IMR-90 (cell line): ENCODE measurements at regions not wholly inside any gene's neighbourhood (a gene's known extent, or its start where the extent isn't known, plus 50 kb on each side); places are given as distances from the start of the nearest gene placed in this dataset.

Experiments used
- ATAC-seq: fragments of 200-7000 bp; cut with Tn5 transposase; 2 replicates; pipeline ENCODE4 v1.9.1; 2020; ENCODE audit warnings: low read depth, mild to moderate bottlenecking, moderate library complexity
- BruUV-seq: library from RNA; stranded (reverse); fragments of 400-500 nt; replicated peaks from 2 replicates; lab custom pipeline; 2021; lab: Mats Ljungman, UMichigan
- CTCF ChIA-PET: fragments of 300-600 bp; formaldehyde crosslinking; extraction: SDS; loops from one replicate; lab custom pipeline; 2021; ENCODE audit warnings: antibody characterized with exemption; lab: Yijun Ruan, JAX
- POLR2A ChIA-PET: fragments of 300-600 bp; sonication (Branson Sonifier 250); formaldehyde crosslinking; loops from one replicate; lab custom pipeline; 2022; ENCODE audit warnings: antibody characterized with exemption; ENCODE audit not compliant: unreplicated experiment; lab: Charles Lee
- DNase-seq: peaks from one replicate; pipeline ENCODE4 v3.0.0; 2013
- H2AFZ ChIP-seq: replicated peaks from 2 replicates; pipeline ENCODE3; 2013; ENCODE audit warnings: low read length, mild to moderate bottlenecking; ENCODE audit not compliant: poor library complexity
- H2AK5ac ChIP-seq: 2 replicates; pipeline ENCODE4 v1.6.1; 2013; ENCODE audit warnings: low read depth, low read length, inconsistent platforms
- H2AK9ac ChIP-seq: replicated peaks from 2 replicates; pipeline ENCODE3; 2013; ENCODE audit warnings: mild to moderate bottlenecking, low read depth, low read length, moderate library complexity; ENCODE audit not compliant: poor library complexity
- H2BK120ac ChIP-seq: 2 replicates; pipeline ENCODE4 v1.6.1; 2013; ENCODE audit warnings: low read depth, low read length, inconsistent platforms
- H2BK15ac ChIP-seq: 3 replicates; pipeline ENCODE4 v1.6.1; 2013; ENCODE audit warnings: low read depth, low read length, inconsistent platforms
- H2BK20ac ChIP-seq: 2 replicates; pipeline ENCODE4 v1.6.1; 2013; ENCODE audit warnings: low read depth, mild to moderate bottlenecking, inconsistent platforms, low read length, moderate library complexity
- H2BK5ac ChIP-seq: 2 replicates; pipeline ENCODE4 v1.6.1; 2013; ENCODE audit warnings: mild to moderate bottlenecking, low read depth, low read length, inconsistent platforms; ENCODE audit not compliant: poor library complexity, severe bottlenecking
- H3K14ac ChIP-seq: replicated peaks from 2 replicates; pipeline ENCODE4 v1.6.1; 2013; ENCODE audit warnings: low read depth, low read length, inconsistent platforms
- H3K18ac ChIP-seq: 2 replicates; pipeline ENCODE4 v1.6.1; 2013; ENCODE audit warnings: low read depth, low read length, control low read depth
- H3K23ac ChIP-seq: 2 replicates; pipeline ENCODE4 v1.6.1; 2013; ENCODE audit warnings: low read depth, low read length, inconsistent platforms
- H3K27ac ChIP-seq: 2 replicates; pipeline ENCODE4 v1.5.1; 2013; ENCODE audit warnings: mild to moderate bottlenecking, control low read depth, low read length; ENCODE audit not compliant: insufficient read depth
- H3K27me3 ChIP-seq: 2 replicates; pipeline ENCODE4 v1.6.1; 2013; ENCODE audit warnings: low read length; ENCODE audit not compliant: control insufficient read depth, insufficient read depth
- H3K36me3 ChIP-seq: 2 replicates; pipeline ENCODE4 v1.6.1; 2013; ENCODE audit warnings: low read length, mixed read lengths; ENCODE audit not compliant: control insufficient read depth, insufficient read depth
- H3K4ac ChIP-seq: 2 replicates; pipeline ENCODE4 v1.6.1; 2013; ENCODE audit warnings: low read depth, low read length, inconsistent platforms
- H3K4me1 ChIP-seq: 2 replicates; pipeline ENCODE4 v1.6.1; 2013; ENCODE audit warnings: low read length, mixed read lengths; ENCODE audit not compliant: control insufficient read depth, insufficient read depth
- H3K4me2 ChIP-seq: 2 replicates; pipeline ENCODE4 v1.6.1; 2013; ENCODE audit warnings: low read depth, mild to moderate bottlenecking, control low read depth, low read length, moderate library complexity
- H3K4me3 ChIP-seq: 2 replicates; pipeline ENCODE4 v1.5.1; 2013; ENCODE audit warnings: low read depth, mild to moderate bottlenecking, control low read depth, low read length, moderate library complexity; ENCODE audit not compliant: insufficient read depth
- H3K56ac ChIP-seq: 2 replicates; pipeline ENCODE4 v1.6.1; 2013; ENCODE audit warnings: low read length, inconsistent platforms; ENCODE audit not compliant: insufficient read depth; ENCODE audit errors: extremely low read depth
- H3K79me1 ChIP-seq, 2 experiments: 2 replicates each; pipeline ENCODE4 v1.6.1; 2013; ENCODE audit warnings: low read length in 2 of 2, inconsistent platforms in 1 of 2, low read depth in 1 of 2
- H3K9ac ChIP-seq: 2 replicates; pipeline ENCODE4 v1.6.1; 2013; ENCODE audit warnings: low read depth, low read length, control low read depth
- H3K9me1 ChIP-seq: 2 replicates; pipeline ENCODE4 v1.6.1; 2013; ENCODE audit warnings: low read length, inconsistent platforms; ENCODE audit not compliant: insufficient read depth
- H3K9me3 ChIP-seq: 2 replicates; pipeline ENCODE4 v1.6.1; 2013; ENCODE audit warnings: low read length; ENCODE audit not compliant: control insufficient read depth, insufficient read depth
- H4K20me1 ChIP-seq: 2 replicates; pipeline ENCODE4 v1.6.1; 2013; ENCODE audit warnings: low read length, inconsistent platforms; ENCODE audit not compliant: insufficient read depth
- H4K5ac ChIP-seq: 2 replicates; pipeline ENCODE4 v1.6.1; 2013; ENCODE audit warnings: mild to moderate bottlenecking, low read depth, low read length, control low read depth
- H4K8ac ChIP-seq, 2 experiments: 2 replicates each; pipeline ENCODE4 v1.6.1; 2013; ENCODE audit warnings: low read depth in 2 of 2, low read length in 2 of 2, control low read depth in 1 of 2, inconsistent platforms in 1 of 2
- H4K91ac ChIP-seq: 2 replicates; pipeline ENCODE4 v1.6.1; 2013; ENCODE audit warnings: low read depth, low read length, inconsistent platforms; ENCODE audit not compliant: insufficient read depth
- CEBPB ChIP-seq: IDR thresholded peaks from 2 replicates; pipeline ENCODE4 v1.6.1; 2012; ENCODE audit warnings: low read depth, low read length, improper control_type of control experiment
- CHD1 ChIP-seq: IDR thresholded peaks from 2 replicates; pipeline ENCODE4 v1.6.1; 2012; ENCODE audit warnings: low read depth, low read length, improper control_type of control experiment
- FOS ChIP-seq: fragments of 150-350 bp; IDR thresholded peaks from 2 replicates; pipeline ENCODE4 v1.6.1; 2016; ENCODE audit warnings: low read depth, low read length
- MAFK ChIP-seq: IDR thresholded peaks from 2 replicates; pipeline ENCODE4 v1.6.1; 2012; ENCODE audit warnings: low read depth, low read length, improper control_type of control experiment
- MAZ ChIP-seq: IDR thresholded peaks from 2 replicates; pipeline ENCODE4 v1.6.1; 2012; ENCODE audit warnings: low read depth, mild to moderate bottlenecking, low read length, improper control_type of control experiment, moderate library complexity, borderline replicate concordance
- MXI1 ChIP-seq: IDR thresholded peaks from 2 replicates; pipeline ENCODE4 v1.6.1; 2012; ENCODE audit warnings: low read depth, mild to moderate bottlenecking, low read length, moderate library complexity, borderline replicate concordance
- NFE2L2 ChIP-seq: fragments of 150-350 bp; IDR thresholded peaks from 2 replicates; pipeline ENCODE4 v1.6.1; 2016; ENCODE audit warnings: low read depth, mild to moderate bottlenecking, low read length
- RAD21 ChIP-seq: IDR thresholded peaks from 2 replicates; pipeline ENCODE4 v1.6.1; 2012; ENCODE audit warnings: low read length, improper control_type of control experiment
- RCOR1 ChIP-seq: IDR thresholded peaks from 2 replicates; pipeline ENCODE4 v1.6.1; 2012; ENCODE audit warnings: mild to moderate bottlenecking, low read length, improper control_type of control experiment; ENCODE audit not compliant: insufficient replicate concordance
- WGBS, 2 experiments: methylation state at CpG; one replicate each; pipeline versions ENCODE4 v1.1.5 to v1.1.7; 2013; ENCODE audit warnings: missing lambda C conversion rate in 2 of 2; ENCODE audit not compliant: insufficient read length in 1 of 2; ENCODE audit errors: extremely low coverage in 2 of 2; 5-methylcytosine and 5-hydroxymethylcytosine counted together
- dilution Hi-C: fragments of 300-500 bp; cut with HindIII; formaldehyde crosslinking; loops from one replicate; pipeline ENCODE4 v1.14.3; 2018; ENCODE audit warnings: low sequenced_read_pairs; ENCODE audit not compliant: unreplicated experiment
- in situ Hi-C: fragments of 300-500 bp; cut with MboI; formaldehyde crosslinking; loops from 3 replicates; pipeline ENCODE4 v1.14.3; 2019; ENCODE audit warnings: low sequenced_read_pairs, inconsistent platforms, mixed read lengths
- intact Hi-C: fragments of 100-400 bp; cut with micrococcal nuclease; formaldehyde crosslinking; loops from 2 replicates; pipeline ENCODE4 v1.10.0; 2022
- TF ChIP-seq, protein P1 (sequence below): fragments of 150-350 bp; IDR thresholded peaks from 2 replicates; pipeline ENCODE4 v1.6.1; 2017; ENCODE audit warnings: mild to moderate bottlenecking, antibody characterized with exemption, low read length, low read depth

DNA sequence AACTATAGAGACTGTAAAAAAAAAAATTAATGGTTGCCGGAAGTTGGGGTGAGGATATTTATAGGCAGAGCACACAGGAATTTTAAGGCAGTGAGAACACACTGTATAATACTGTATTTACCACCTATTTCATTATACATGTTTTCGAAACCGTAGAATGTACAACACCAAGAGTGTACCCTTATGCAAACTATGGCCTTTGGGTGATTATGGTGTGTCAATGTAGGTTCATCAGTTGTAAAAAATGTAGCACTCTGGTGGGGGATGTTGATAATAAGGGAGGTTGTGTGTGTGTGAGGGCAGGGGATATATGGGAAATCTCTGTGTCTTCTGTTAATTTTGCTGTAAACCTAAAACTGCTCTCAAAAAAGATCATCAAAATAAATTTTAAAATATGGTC is 791.7 kb upstream of the CDH10 start:
- Histone ChIP-seq H3K9me3 (peaks cover 2% of the 10 kb centered on the region; the same call in 1 of the 2 replicates), H3K4me3 (no peak overlapping the region), H4K91ac (no peak overlapping the region), H4K5ac (no peak overlapping the region), H3K36me3 (no peaks in the 10 kb centered on the region), H3K14ac (no peak overlapping the region), H3K4me2 (no peak overlapping the region), H4K8ac (no peak overlapping the region), H3K9ac (no peak overlapping the region), H2AFZ (no peak overlapping the region), H2AK9ac (no peak overlapping the region), H3K27ac (no peak overlapping the region), H3K18ac (no peak overlapping the region), H3K9me1 (no peaks in the 10 kb centered on the region), H3K4ac (no peak overlapping the region), H3K4me1 (no peaks in the 10 kb centered on the region), H2AK5ac (no peak overlapping the region), H2BK15ac (no peak overlapping the region), H3K23ac (no peak overlapping the region), H2BK120ac (no peak overlapping the region), H3K27me3 (no peaks in the 10 kb centered on the region), H2BK5ac (no peak overlapping the region), H3K79me1 (no peaks in the 10 kb centered on the region), H4K20me1 (no peaks in the 10 kb centered on the region), H3K56ac (no peak overlapping the region), H2BK20ac (no peak overlapping the region)
- POLR2A ChIA-PET, result no interaction called here
- TF ChIP-seq RCOR1, result no peak
- TF ChIP-seq FOS, result no peak
- TF ChIP-seq MAFK, result no peak
- TF ChIP-seq CEBPB, result no peak
- no peak for TF ChIP-seq CHD1
- no peak for TF ChIP-seq MAZ
- TF ChIP-seq NFE2L2, result no peak
- TF ChIP-seq, protein P1, sequence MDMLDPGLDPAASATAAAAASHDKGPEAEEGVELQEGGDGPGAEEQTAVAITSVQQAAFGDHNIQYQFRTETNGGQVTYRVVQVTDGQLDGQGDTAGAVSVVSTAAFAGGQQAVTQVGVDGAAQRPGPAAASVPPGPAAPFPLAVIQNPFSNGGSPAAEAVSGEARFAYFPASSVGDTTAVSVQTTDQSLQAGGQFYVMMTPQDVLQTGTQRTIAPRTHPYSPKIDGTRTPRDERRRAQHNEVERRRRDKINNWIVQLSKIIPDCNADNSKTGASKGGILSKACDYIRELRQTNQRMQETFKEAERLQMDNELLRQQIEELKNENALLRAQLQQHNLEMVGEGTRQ, result no peak
- TF ChIP-seq MXI1, result no peak
- TF ChIP-seq RAD21, result no peak
- intact Hi-C loops, result no loop called here
- no peak for DNase-seq
- no peak for ATAC-seq
- BruUV-seq, result no TSS peak
- CTCF ChIA-PET, result no interaction called here
- no CpG with 5 or more reads among the region's 3 CpGs for WGBS, 2 experiments
- in situ Hi-C loops, result no loop called here
- dilution Hi-C loops, result no loop called here
